NCI-H524 (cell line): ENCODE measurements at regions not wholly inside any gene's neighbourhood (a gene's known extent, or its start where the extent isn't known, plus 50 kb on each side); places are given as distances from the start of the nearest gene placed in this dataset.

Source experiments
- DNase-seq, 2 experiments: peaks; one replicate each; lab custom pipeline; 2025; lab: John Stamatoyannopoulos, UW

DNA sequence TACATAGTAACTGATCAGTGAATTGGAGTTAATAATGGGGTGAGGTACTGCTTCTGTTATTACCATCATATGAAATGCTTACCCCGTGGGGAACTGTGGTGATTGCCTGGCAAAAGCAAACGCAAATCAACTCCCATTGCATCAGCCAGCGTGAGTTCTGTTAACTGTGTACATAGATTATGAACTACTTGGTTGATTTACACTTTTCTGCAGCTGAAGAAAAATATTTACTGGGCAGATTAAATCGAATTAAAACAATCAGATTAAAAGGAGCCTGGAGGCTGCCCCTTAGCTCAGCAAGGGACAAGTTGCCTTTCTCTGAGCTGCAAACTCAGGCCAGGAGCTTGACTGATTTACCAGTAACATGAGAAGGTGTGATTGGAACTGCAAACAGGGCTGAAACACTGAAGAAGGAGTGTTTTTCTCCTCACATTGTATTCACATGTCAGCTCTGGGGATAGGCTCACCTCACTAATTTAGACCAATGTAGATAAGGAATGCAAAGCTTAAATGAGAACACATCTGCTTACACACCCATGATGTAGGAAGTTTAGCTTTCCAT lies 220.1 kb downstream of the OSR1 start:
- no peak for DNase-seq

DNA sequence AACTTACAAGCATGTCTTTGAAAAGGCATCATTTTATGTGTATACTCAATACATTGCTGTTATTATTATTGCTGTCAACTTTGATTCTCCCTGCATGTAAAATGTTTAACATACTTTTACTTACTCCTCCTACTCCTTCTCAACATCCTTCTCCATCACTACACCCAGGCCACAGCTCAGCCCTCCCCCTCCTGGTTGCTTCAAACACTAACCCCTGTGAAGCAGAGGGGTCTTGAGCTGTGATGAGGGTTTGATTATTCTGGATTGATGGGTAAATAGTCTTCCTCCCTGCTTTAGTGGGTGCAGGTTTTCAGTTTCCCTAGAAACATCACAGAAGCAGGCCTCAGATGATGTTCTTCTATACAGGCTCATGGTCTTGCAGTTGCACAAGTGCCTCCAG lies 221.0 kb downstream of the OSR1 start:
- no peak for DNase-seq

DNA sequence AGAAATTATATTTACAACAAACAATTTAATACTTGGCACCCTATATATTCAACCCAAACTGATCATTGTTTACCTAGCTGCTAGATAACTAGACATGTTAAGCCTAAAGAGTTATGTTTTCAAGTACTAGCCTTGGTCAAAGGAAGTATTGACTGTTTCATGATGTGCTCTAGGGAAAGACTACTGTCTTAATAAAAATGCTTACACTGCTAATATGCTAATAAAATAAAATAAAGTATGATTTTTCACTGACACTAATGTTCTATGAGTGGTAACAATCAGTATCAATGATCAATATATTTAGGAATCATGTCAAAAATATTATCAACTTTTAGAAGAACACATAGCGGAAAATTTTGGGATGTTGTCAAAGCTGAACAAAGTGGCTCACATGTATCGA lies 225.5 kb downstream of the OSR1 start:
- no peak for DNase-seq

DNA sequence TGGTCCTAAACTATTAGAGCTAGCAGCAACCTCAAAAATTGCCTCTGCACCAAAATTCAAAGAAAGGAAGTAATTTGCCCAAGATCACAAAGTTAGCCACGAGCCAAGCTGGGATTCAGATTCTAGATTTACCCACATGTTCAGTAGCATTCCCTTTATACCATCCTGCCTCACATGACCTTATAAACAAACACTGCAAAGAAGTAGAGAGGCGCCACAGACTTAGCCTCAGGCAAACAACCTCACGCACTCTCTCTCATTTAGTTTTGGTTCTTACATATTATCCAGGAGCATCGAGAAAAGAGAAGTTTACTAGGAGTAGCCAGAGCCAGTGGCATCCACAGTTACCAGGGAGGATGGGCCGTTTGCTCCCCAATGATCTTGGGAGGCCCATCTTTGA lies 226.6 kb downstream of the OSR1 start:
- DNase-seq, result no peak

DNA sequence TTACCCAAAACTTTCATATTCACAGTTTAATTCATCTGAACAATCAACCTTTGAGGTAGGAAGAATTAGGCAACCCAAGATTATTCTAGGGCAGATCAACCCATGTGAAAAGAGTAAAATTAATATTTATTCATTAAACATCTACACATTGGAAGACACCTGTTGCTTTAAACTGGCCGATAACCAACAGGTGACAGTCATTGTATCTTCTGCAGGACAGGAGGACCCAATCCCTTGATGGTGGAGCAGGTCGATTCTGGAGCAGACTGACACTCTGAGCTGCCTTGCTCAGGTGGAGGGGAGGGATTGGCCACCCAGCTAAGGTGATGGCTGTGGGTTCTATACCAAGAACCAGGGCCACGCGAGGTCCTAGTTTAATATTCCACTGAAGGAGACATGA lies 230.3 kb downstream of the OSR1 start:
- DNase-seq, result no peak

DNA sequence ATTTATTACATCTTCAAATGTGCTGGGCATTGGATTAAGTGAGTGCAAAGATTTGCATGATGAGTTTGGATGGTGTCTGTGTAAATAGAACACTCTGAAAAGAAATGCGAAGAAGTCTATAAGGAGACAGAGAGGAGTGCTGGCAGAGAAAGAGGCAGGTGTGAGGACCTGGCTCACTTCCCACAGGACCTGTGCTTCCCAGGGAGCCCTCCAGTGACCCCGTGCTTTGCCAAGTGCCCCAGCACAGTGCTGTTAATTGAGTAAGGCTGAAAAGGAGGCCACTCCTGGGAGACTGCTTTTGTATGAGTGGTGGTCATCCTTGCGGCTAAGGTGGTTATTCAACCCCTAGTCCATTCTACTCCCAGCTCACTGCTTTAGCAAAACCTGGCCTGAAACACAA lies 230.8 kb downstream of the OSR1 start:
- no peak for DNase-seq

DNA sequence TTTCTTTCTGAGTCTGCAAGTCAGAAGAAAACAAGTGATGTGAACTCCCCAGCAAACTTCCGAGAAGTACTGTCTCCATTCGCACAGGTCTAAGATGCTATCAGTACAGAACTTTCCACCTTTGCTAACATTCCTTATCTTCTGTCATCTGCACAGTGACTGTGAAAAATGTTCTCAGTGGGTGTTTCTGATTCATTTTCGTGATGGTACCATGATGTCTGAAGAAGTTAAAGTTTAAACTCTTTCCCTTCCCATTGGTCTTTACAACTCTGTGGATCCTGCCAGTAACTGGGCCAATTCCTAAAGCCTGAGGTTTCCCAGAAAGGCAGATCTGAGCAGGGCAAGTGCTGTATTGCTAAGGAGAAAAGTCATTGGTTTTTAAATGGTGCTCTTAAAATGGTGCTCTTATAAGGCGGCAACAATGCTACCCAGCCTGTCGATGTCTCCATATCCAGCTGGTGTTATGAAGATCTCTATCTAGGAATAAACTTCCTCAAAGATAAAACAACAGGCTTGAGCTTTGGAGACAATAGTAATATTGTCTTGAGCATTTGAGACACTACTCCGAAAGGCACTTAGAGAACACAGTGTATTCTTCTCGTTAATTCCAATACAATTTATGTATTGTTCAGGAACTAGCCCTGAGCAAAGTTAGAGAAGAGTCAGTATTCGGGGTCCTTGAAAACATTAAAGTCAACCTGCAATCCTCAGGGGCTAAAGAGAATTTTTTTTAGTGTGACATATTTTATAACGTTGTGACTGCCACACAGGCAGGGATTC lies 232.3 kb downstream of the OSR1 start:
- DNase-seq, result no peak

DNA sequence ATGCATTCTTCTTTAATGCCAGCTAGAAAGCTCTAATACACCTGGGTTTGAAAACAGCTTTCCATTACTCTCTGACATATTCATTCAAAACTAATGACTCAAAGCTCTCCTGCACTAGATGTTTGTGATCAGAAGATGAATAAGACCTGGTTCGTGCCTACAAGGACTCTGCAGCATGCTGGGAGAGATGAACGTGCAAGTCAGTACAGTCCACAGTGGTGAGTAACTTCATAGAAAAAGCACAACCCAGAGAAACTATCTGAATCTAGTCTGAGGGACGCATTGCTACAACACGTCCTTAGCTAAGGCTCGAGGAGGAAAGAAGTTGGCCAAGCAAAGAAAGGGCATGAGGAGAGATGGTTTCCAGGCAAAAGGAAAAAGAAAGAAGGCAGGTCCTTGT lies 234.3 kb downstream of the OSR1 start:
- no peak for DNase-seq

DNA sequence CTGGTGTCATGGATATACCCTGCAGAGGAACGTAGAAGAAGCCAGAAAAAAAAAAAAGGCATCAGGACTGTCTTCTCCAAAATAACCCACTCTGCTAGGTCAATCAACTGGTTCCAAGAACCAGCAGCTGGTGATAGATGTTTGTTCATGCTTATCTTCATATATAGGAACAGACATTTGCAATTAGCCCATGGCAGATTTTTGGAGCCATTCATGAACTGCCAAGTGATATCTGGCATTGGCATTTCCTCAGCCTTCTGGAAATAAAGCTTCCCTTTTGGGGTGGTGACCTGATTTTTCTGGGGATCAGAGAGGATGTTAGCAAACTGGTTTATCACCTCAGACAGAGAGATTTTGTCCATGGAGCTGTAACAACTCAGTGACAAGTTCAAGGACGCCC lies 234.9 kb downstream of the OSR1 start:
- DNase-seq, result no peak

DNA sequence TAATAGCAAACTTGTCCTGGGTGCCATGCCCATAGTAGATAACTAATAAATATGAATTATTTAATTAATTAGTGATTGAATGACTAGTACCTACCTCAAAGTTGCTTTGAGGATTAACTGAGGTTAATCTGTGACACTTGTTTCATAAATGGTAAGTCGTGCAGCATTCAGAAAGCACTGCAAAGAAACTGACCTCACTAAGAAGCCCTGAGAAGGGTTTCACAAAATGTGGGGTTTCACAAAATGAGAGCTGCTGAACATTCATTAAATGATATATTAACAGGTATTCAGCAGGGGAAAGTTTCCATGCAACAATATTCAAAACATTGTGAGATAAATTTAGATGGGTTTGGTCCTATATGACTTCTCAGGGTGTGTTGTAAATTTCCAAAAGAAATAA lies 236.2 kb downstream of the OSR1 start:
- no peak for DNase-seq

DNA sequence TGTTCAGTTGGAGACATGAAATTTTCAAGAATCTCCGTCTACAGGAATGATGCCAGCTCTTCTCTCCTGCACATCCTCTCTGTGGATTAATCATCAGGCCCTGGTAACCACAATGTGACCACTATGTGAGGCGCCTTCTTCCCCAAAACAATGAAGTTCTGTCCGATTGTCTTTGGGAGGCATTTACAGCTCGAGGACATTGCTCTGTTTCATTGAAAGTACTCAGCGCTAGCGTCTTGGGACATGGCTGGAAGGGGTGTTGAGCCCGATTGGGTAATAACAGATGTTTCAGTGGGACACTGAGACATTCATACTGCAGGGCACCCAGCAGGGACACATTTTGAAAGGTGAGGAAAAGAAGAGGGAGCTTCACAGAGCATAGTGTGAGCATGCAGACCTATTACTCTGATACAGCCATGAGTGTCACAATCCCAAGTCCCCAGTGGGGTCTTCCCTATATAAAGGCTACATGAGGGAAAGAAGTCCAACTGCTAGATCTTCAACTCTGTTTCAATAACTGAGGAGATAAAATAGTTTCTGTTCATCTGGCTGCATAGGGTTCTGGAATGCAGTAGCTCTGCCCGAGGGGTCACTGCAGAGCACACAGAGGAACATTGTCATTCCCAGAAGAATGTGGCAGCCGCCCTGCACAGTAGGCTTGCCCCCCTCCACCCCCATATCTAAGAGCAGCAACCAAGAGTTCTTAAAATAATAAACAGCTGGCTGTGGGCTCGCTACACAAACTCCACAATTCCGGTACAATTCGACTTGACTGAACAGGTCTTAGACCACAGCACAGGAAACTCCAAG lies 237.3 kb downstream of the OSR1 start:
- no peak for DNase-seq

DNA sequence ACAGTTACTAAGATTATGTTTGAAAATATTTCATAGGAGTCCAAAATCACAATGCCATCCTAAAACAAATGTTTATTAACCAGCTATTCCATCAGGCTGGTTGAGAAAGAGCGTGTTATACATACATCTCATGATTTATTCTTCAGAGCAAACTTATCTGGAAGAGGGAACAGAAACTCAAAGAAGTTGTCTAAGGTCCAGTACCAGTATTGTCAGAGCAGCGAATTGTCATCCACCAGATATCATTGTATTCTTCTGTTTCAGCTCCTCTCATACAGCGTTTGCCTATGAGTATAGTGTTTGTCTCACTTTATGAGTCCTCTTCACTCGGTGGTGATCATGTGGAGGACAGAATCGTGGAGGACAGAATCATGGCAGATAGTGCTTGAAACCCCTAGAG lies 238.2 kb downstream of the OSR1 start:
- no peak for DNase-seq

DNA sequence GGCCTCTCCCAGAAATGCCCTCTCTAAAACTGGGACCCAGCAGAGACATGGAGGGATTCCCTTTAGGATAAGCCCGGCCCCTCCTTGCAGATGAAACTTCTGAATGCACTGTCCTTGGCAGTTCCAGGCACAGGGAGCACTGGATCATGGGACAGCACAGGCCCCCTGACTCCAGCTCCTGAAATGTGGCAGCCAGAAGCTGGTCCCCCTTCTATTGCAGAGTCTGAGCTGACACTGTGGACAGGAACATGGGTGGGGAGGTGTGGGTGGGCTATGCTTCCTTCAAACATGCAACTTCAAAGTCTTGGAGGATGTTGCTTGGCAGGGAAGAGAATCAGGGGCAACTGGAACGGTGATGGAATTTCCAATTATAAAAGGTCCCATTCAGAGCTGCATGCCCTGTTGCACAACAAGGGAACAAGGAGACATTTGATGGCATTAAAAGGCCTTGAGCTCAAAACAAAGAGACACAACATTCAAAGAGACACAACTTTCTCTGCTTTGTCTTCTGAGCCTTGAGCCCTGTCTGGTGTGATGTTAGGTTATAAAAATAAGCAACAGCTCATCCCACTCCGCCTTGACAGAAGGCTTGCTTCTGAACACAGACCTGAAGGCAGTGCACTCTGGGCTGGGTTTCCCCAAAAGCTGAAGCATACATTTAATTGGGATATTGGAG lies 239.0 kb downstream of the OSR1 start:
- no peak for DNase-seq

DNA sequence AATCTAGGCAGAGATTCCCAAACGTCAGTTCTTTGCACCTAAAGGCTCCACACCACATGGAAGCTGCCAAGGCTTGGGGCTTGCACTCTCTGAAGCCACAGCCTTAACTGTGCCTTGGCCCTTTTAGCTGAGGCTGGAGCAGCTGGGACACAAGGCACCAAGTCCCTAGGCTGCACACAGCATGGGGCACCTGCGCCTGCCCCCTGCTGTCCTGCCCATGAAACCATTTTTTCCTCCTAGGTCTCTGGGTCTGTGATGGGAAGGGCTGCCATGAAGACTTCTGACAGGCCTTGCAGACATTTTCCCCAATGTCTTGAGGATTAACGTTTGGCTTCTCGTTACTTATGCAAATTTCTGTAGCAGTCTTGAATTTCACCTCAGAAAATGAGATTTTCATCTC lies 241.5 kb downstream of the OSR1 start:
- no peak for DNase-seq

DNA sequence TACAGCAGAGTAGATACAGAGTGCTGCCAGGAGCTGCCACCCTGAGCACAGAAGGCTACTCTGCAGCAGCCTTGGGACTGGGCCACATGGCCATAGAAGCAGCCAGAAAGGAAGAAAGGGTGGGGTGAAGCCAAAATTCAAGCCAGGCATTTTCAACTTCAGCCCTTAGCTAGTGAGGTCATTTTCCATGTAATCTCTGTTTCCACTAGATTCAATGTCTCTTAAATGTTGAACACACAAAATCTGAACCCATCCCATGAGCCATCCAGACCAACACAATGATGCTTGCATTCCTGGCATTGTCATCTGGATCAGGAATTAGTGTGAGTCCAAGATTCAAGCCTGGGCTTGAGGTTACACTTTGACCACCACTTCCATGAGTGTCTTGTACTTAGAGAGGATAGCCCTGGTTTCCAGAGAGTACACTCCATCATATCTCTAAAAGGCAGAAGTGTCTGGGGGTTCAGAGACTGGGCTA lies 243.6 kb downstream of the OSR1 start:
- no peak for DNase-seq

DNA sequence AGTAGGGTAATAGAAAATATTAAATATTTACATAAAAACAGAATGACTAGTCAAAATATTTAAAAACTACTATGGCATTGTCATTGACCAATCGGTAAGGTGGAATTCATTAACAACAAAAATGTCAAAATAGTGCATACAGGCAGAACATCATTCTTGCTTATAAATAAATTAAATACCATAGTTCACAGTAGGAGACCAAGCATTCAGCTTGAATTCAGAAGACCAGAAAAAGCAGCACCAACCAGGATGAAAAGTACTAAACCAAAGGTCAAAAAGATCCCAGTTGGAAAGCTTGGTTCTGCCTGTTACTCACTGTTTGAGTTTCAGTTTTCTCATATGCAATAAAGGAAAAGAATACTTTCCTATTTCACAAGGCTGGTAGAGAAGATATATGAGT lies 244.3 kb downstream of the OSR1 start:
- DNase-seq, result no peak

DNA sequence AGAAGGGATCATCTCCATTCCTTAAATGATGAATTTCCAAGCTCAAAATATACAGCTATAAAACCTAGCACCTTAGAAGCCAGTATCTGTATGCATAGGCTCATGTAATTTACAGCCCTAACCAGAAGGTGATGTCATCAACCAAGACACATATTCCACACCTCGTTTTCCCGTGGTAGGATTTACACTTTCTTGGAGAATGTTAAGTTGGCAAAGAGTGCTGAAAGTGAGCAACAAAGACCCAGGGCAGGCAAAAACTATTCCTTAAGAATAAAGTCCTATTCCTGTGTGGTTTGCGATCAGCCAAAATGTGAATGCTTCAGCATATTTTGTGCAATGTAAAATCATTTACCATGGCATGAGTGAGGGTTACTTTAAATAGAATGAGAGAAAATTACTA lies 247.1 kb downstream of the OSR1 start:
- DNase-seq, result no peak

DNA sequence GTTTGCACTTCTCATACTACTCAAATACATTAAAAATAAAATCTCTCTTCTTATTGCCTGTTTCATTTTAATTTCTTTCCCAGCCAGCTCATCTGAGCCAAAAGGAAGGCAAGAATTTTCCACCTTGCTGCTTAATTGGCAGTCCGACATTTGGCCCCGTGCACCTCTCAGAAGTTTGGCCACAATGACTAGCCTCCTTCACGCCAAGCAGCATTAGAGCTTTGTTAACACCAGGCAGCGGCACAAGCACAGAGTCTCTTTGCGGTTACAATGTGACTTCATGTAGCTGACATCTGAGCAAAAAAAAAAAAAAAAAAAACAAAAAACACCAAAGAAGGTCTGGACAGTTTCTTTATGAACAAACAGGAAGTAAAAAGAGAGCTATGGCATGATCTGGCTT lies 248.9 kb downstream of the OSR1 start:
- DNase-seq, result no peak

DNA sequence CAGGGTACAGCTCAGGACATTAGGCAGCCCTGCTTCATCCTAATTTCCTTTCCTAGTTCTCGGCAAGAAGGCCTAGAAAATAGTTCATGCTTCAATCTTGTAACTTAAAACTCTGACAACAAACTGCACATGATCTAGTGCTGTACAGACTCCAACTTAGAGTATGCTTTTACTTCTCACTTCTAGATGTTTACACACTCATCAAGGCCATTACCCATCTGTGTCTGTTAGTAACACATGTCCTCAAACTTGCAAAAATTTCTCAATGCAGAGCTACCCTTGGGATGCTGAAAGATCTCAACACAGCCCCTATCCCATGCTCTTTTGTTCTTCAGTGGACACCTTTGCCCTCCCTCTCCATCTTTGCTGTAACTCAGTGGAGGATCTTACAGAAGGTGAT lies 252.0 kb downstream of the OSR1 start:
- no peak for DNase-seq

DNA sequence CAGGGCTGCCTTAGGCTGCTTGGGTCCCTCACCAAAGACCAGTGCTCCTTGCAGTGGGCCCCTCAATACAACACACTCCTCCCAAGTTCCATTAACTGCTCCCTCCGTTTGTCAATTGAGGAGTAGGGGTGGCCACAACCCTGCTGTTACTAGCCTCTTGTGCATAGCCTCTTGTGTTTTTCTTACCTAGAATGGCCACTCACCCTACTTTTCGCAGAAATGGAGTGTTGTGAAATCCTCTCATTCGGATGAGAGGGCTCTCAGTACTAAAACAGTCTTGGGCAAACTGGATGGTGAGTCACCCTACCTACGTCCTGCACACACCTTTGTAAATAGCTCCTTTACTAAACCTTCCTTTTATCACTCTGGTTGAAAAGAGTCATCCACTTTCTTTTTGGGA lies 253.9 kb downstream of the OSR1 start:
- DNase-seq, result no peak

DNA sequence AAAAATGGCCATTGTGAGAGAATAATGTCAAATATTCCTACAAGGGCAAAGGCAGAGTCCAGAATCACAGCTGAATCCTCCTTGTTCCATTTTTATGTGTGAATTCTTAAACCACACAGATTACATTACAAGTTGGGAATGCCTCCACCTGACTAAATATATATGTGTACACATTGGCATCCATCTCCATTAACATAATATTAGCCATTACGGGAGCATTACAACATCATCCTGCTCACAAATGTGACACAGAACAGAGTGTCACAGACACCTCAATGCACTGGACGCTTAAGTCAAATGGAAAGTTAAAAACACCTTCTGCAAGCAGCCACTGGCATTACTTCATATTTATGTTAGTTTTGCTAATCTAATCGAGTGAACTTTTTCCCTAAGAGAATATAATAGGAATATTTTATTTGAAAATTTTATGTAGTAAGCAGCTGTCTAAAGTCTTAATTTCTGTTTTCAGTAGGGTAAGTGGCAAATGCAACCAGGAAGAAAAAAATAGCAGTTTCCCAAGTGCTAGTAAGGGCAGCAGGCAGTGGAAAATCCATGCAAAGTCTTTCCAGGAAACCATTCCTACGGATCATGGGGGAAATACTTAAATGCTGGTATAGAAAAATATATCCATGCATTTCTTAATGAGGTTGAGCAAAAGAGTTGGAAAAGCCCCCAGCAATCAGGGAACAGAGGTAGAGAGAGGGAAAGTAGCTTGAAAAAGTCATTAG lies 255.6 kb downstream of the OSR1 start:
- DNase-seq, result no peak

DNA sequence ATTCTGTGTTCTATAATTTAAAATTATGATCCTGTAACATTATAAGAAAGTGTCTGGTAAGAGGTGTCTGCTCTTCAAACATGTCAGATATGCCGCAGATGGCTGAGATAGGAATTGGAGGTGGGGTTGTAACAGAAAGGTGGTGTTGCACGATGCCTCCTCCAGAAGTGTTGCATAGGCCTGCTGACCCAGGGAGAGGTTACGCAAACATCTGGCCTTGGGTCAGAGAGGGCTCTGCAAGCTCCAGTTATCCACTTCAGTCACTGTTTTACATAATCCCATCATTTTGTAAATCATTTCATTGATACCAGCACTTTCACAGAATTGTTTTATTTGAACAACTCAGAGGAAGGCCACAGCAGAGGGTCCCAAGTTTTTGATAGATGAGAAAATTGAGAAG lies 256.5 kb downstream of the OSR1 start:
- DNase-seq, result no peak
